AG04450 (cell line): ENCODE measurements at regions not wholly inside any gene's neighbourhood (a gene's known extent, or its start where the extent isn't known, plus 50 kb on each side); places are given as distances from the start of the nearest gene placed in this dataset.

Source experiments
- CTCF ChIA-PET: fragments of 300-600, 350-600 bp; formaldehyde crosslinking; extraction: SDS; loops from one replicate; lab custom pipeline; 2022; ENCODE audit warnings: antibody characterized with exemption, inconsistent platforms; lab: Charles Lee
- POLR2A ChIA-PET: fragments of 350-600 bp; formaldehyde crosslinking; extraction: SDS; loops from one replicate; lab custom pipeline; 2021; ENCODE audit warnings: antibody characterized with exemption, inconsistent platforms; lab: Yijun Ruan, JAX
- DNase-seq: peaks from one replicate; pipeline ENCODE4 v3.0.0-alpha.2; 2011; ENCODE audit warnings: low read depth, low spot score
- H3K27ac ChIP-seq: one replicate; pipeline ENCODE4 v1.5.1; 2012; ENCODE audit warnings: low read depth, low read length, control low read depth
- H3K27me3 ChIP-seq: one replicate; pipeline ENCODE4 v1.6.0; 2012; ENCODE audit warnings: low read length; ENCODE audit not compliant: control insufficient read depth, insufficient read depth
- H3K4me3 ChIP-seq: 2 replicates; pipeline ENCODE4 v1.5.1; 2011; ENCODE audit warnings: mild to moderate bottlenecking, low read depth, low read length, control low read depth
- H3K9me3 ChIP-seq: 2 replicates; pipeline ENCODE4 v1.5.1; 2012; ENCODE audit warnings: low read length; ENCODE audit not compliant: control insufficient read depth, insufficient read depth
- CTCF ChIP-seq: IDR thresholded peaks from 2 replicates; pipeline ENCODE4 v1.5.1; 2011; ENCODE audit warnings: low read depth, low read length, control low read depth, inconsistent platforms

GRCh38 chr1:87906078-87906477, 577.4 kb downstream of the LMO4 start:
- no peak for DNase-seq
- ChIA-PET CTCF (interaction anchor here (1.1 to 1.2 kb wide), 2 partner anchors 9 to 48 kb away, joined by 3 read pairs; no protein-coding TSS in a partner anchor), POLR2A (no interaction called here)
- Histone ChIP-seq H3K27me3 (no peaks in the 10 kb centered on the region), H3K27ac (no peak overlapping the region), H3K9me3 (no peaks in the 10 kb centered on the region), H3K4me3 (no peak overlapping the region)
- no peak for TF ChIP-seq CTCF

- Histone ChIP-seq H3K27ac (no peak overlapping the region), H3K27me3 (no peaks in the 10 kb centered on the region), H3K4me3 (no peak overlapping the region), H3K9me3 (no peaks in the 10 kb centered on the region)
- no peak for TF ChIP-seq CTCF
- DNase-seq = no peak
- ChIA-PET POLR2A (no interaction called here), CTCF (interaction anchor here (0.6 to 1.1 kb wide), 2 partner anchors 40 to 62 kb away, joined by 3 to 6 read pairs; no protein-coding TSS in a partner anchor)
Measured at GRCh38 chr1:87913361-87913760, 584.7 kb downstream of the LMO4 start.

- ChIA-PET CTCF (interaction anchor here (1.0 to 3.8 kb wide), 3 partner anchors 8 to 588 kb away, joined by 3 to 17 read pairs (median 3); no protein-coding TSS in a partner anchor), POLR2A (no interaction called here)
- no peak for DNase-seq
- Histone ChIP-seq H3K4me3 (no peak overlapping the region), H3K9me3 (no peaks in the 10 kb centered on the region), H3K27ac (no peak overlapping the region), H3K27me3 (no peaks in the 10 kb centered on the region)
- no peak for TF ChIP-seq CTCF
Measured at GRCh38 chr1:87914396-87914795, 585.7 kb downstream of the LMO4 start.

- no peak for TF ChIP-seq CTCF
- H3K9me3 ChIP-seq = no peaks in the 10 kb centered on the region
- POLR2A ChIA-PET = no interaction called here
- no peak overlapping the region for H3K27ac ChIP-seq
- CTCF ChIA-PET = interaction anchor here (1.6 to 3.8 kb wide), 2 partner anchors 38 to 589 kb away, joined by 7 to 17 read pairs; no protein-coding TSS in a partner anchor
- DNase-seq = no peak
- H3K27me3 ChIP-seq = no peaks in the 10 kb centered on the region
- H3K4me3 ChIP-seq = no peak overlapping the region
Measured at GRCh38 chr1:87915771-87916170, 587.1 kb downstream of the LMO4 start.

- H3K4me3 ChIP-seq = no peak overlapping the region
- ChIA-PET CTCF (interaction anchor here (1.4 to 3.8 kb wide), 2 partner anchors 10 to 37 kb away, joined by 3 to 17 read pairs; no protein-coding TSS in a partner anchor), POLR2A (no interaction called here)
- H3K27ac ChIP-seq = no peak overlapping the region
- no peak for DNase-seq
- H3K27me3 ChIP-seq = no peaks in the 10 kb centered on the region
- no peak for TF ChIP-seq CTCF
- H3K9me3 ChIP-seq = no peaks in the 10 kb centered on the region
Measured at GRCh38 chr1:87916965-87917364, 588.3 kb downstream of the LMO4 start.
